ENCODE measurements at regions not wholly inside any gene's neighbourhood (a gene's known extent, or its start where the extent isn't known, plus 50 kb on each side); places are given as distances from the start of the nearest gene placed in this dataset.

GRCh38 chr3:43183456-43183855 lies 77.6 kb upstream of the POMGNT2 start:
- DNase-seq (ENCODE audit: low read depth in 2 of 3, low spot score in 2 of 3): no peak

GRCh38 chr3:43181202-43181821 lies 75.4 kb upstream of the POMGNT2 start:
- peak in 2 of 3 experiments; percentile 23 to 26 for DNase-seq (ENCODE audit: low read depth in 2 of 3, low spot score in 2 of 3)

- no peak for DNase-seq (ENCODE audit: low read depth in 2 of 3, low spot score in 2 of 3)
Measured at GRCh38 chr3:43180694-43181093, 74.8 kb upstream of the POMGNT2 start.

GRCh38 chr3:43180027-43180426 lies 74.1 kb upstream of the POMGNT2 start:
- no peak for DNase-seq (ENCODE audit: low read depth in 2 of 3, low spot score in 2 of 3)

GRCh38 chr3:43178891-43179366 lies 73.0 kb upstream of the POMGNT2 start:
- no peak for DNase-seq (ENCODE audit: low read depth in 2 of 3, low spot score in 2 of 3)

- no peak for DNase-seq (ENCODE audit: low read depth in 2 of 3, low spot score in 2 of 3)
Measured at GRCh38 chr3:43177085-43177484, 71.2 kb upstream of the POMGNT2 start.

- DNase-seq (ENCODE audit: low read depth in 2 of 3, low spot score in 2 of 3): no peak
Measured at GRCh38 chr3:43176666-43177065, 70.8 kb upstream of the POMGNT2 start.

- no peak for DNase-seq (ENCODE audit: low read depth in 2 of 3, low spot score in 2 of 3)
Measured at GRCh38 chr3:43175541-43175940, 69.7 kb upstream of the POMGNT2 start.

GRCh38 chr3:43173949-43174348 lies 68.1 kb upstream of the POMGNT2 start:
- no peak for DNase-seq (ENCODE audit: low read depth in 2 of 3, low spot score in 2 of 3)

- DNase-seq (ENCODE audit: low read depth in 2 of 3, low spot score in 2 of 3): no peak
Measured at GRCh38 chr3:43171748-43172147, 65.9 kb upstream of the POMGNT2 start.

GRCh38 chr3:43170553-43170952 lies 64.7 kb upstream of the POMGNT2 start:
- no peak for DNase-seq (ENCODE audit: low read depth in 2 of 3, low spot score in 2 of 3)

- no peak for DNase-seq (ENCODE audit: low read depth in 2 of 3, low spot score in 2 of 3)
Measured at GRCh38 chr3:43169987-43170386, 64.1 kb upstream of the POMGNT2 start.

- no peak for DNase-seq (ENCODE audit: low read depth in 2 of 3, low spot score in 2 of 3)
Measured at GRCh38 chr3:43166406-43166805, 60.5 kb upstream of the POMGNT2 start.

GRCh38 chr3:43165786-43166185 lies 59.9 kb upstream of the POMGNT2 start:
- DNase-seq (ENCODE audit: low read depth in 2 of 3, low spot score in 2 of 3): no peak

GRCh38 chr3:43163895-43164493 lies 58.1 kb upstream of the POMGNT2 start:
- DNase-seq (ENCODE audit: low read depth in 2 of 3, low spot score in 2 of 3): no peak

GRCh38 chr3:43162230-43163084 lies 56.6 kb upstream of the POMGNT2 start:
- peak in 1 of 3 experiments; percentile 15 for DNase-seq (ENCODE audit: low read depth in 2 of 3, low spot score in 2 of 3)

- no peak for DNase-seq (ENCODE audit: low read depth in 2 of 3, low spot score in 2 of 3)
Measured at GRCh38 chr3:43161684-43162229, 55.9 kb upstream of the POMGNT2 start.

- no peak for DNase-seq (ENCODE audit: low read depth in 2 of 3, low spot score in 2 of 3)
Measured at GRCh38 chr3:43160664-43161063, 54.8 kb upstream of the POMGNT2 start.

GRCh38 chr3:43159876-43160255 lies 54.0 kb upstream of the POMGNT2 start:
- DNase-seq (ENCODE audit: low read depth in 2 of 3, low spot score in 2 of 3): no peak

- DNase-seq (ENCODE audit: low read depth in 2 of 3, low spot score in 2 of 3): no peak
Measured at GRCh38 chr3:43159131-43159875, 53.4 kb upstream of the POMGNT2 start.

GRCh38 chr3:43156812-43157455 lies 51.1 kb upstream of the POMGNT2 start:
- DNase-seq (ENCODE audit: low read depth in 2 of 3, low spot score in 2 of 3): no peak

Data from activated CD8-positive, alpha-beta memory T cell treated with anti-CD3 and anti-CD28 coated beads for 48 hours (primary cell).